ENCODE measurements at regions not wholly inside any gene's neighbourhood (a gene's known extent, or its start where the extent isn't known, plus 50 kb on each side); places are given as distances from the start of the nearest gene placed in this dataset.

GRCh38 chr5:89280103-89281037 is 397.4 kb upstream of the MEF2C start:
- H3K27me3 ChIP-seq (ENCODE audit: control insufficient read depth, insufficient read depth, low read length) = no peaks in the 10 kb centered on the region
- H3K4me2 ChIP-seq (ENCODE audit: low read length) = no peak overlapping the region
- H3K4me3 ChIP-seq (ENCODE audit: low read length) = no peak overlapping the region
- H3K4me1 ChIP-seq (ENCODE audit: control insufficient read depth, insufficient read depth, low read length) = peaks cover 43% of the 10 kb centered on the region
- no peaks in the 10 kb centered on the region for H3K9me3 ChIP-seq (replicated peaks; ENCODE audit: low read length)
- no peak overlapping the region for H3K9ac ChIP-seq (ENCODE audit: low read depth, low read length)
- H3K36me3 ChIP-seq (ENCODE audit: insufficient read depth, low read length) = no peaks in the 10 kb centered on the region

GRCh38 chr5:89279391-89280036 is 396.5 kb upstream of the MEF2C start:
- no peak overlapping the region for H3K4me2 ChIP-seq (ENCODE audit: low read length)
- no peak overlapping the region for H3K4me3 ChIP-seq (ENCODE audit: low read length)
- no peak overlapping the region for H3K9ac ChIP-seq (ENCODE audit: low read depth, low read length)
- H3K36me3 ChIP-seq (ENCODE audit: insufficient read depth, low read length) = no peaks in the 10 kb centered on the region
- H3K9me3 ChIP-seq (replicated peaks; ENCODE audit: low read length) = no peaks in the 10 kb centered on the region
- H3K4me1 ChIP-seq (ENCODE audit: control insufficient read depth, insufficient read depth, low read length) = peaks cover 43% of the 10 kb centered on the region
- H3K27me3 ChIP-seq (ENCODE audit: control insufficient read depth, insufficient read depth, low read length) = no peaks in the 10 kb centered on the region

- H3K4me1 ChIP-seq (ENCODE audit: control insufficient read depth, insufficient read depth, low read length) = peaks cover 44% of the 10 kb centered on the region
- H3K9me3 ChIP-seq (replicated peaks; ENCODE audit: low read length) = no peaks in the 10 kb centered on the region
- H3K4me2 ChIP-seq (ENCODE audit: low read length) = peak overlapping the region; percentile 57
- no peaks in the 10 kb centered on the region for H3K36me3 ChIP-seq (ENCODE audit: insufficient read depth, low read length)
- H3K4me3 ChIP-seq (ENCODE audit: low read length) = peak overlapping the region; percentile 0
- H3K27me3 ChIP-seq (ENCODE audit: control insufficient read depth, insufficient read depth, low read length) = no peaks in the 10 kb centered on the region
- H3K9ac ChIP-seq (ENCODE audit: low read depth, low read length) = peak overlapping the region; percentile 46
These were observed 394.8 kb upstream of the MEF2C start for GRCh38 chr5:89277816-89278215.

- H3K9ac ChIP-seq (ENCODE audit: low read depth, low read length) = peak overlapping the region; percentile 46
- peak overlapping the region; percentile 32 for H3K4me3 ChIP-seq (ENCODE audit: low read length)
- H3K4me2 ChIP-seq (ENCODE audit: low read length) = peak overlapping the region; percentile 57
- no peaks in the 10 kb centered on the region for H3K27me3 ChIP-seq (ENCODE audit: control insufficient read depth, insufficient read depth, low read length)
- H3K36me3 ChIP-seq (ENCODE audit: insufficient read depth, low read length) = no peaks in the 10 kb centered on the region
- H3K4me1 ChIP-seq (ENCODE audit: control insufficient read depth, insufficient read depth, low read length) = peaks cover 46% of the 10 kb centered on the region
- H3K9me3 ChIP-seq (replicated peaks; ENCODE audit: low read length) = no peaks in the 10 kb centered on the region
These were observed 393.8 kb upstream of the MEF2C start for GRCh38 chr5:89276566-89277305.

- Histone ChIP-seq H3K4me2 (ENCODE audit: low read length) (no peak overlapping the region), H3K9ac (ENCODE audit: low read depth, low read length) (no peak overlapping the region), H3K36me3 (ENCODE audit: insufficient read depth, low read length) (no peaks in the 10 kb centered on the region), H3K27me3 (ENCODE audit: control insufficient read depth, insufficient read depth, low read length) (no peaks in the 10 kb centered on the region), H3K4me3 (ENCODE audit: low read length) (no peak overlapping the region), H3K4me1 (ENCODE audit: control insufficient read depth, insufficient read depth, low read length) (peaks cover 46% of the 10 kb centered on the region), H3K9me3 (replicated peaks; ENCODE audit: low read length) (no peaks in the 10 kb centered on the region)
These were observed 392.3 kb upstream of the MEF2C start for GRCh38 chr5:89275066-89275855.

GRCh38 chr5:89273289-89273688 is 390.3 kb upstream of the MEF2C start:
- H3K4me1 ChIP-seq (ENCODE audit: control insufficient read depth, insufficient read depth, low read length) = peaks cover 40% of the 10 kb centered on the region
- no peaks in the 10 kb centered on the region for H3K27me3 ChIP-seq (ENCODE audit: control insufficient read depth, insufficient read depth, low read length)
- H3K4me2 ChIP-seq (ENCODE audit: low read length) = no peak overlapping the region
- no peaks in the 10 kb centered on the region for H3K9me3 ChIP-seq (replicated peaks; ENCODE audit: low read length)
- H3K9ac ChIP-seq (ENCODE audit: low read depth, low read length) = no peak overlapping the region
- no peaks in the 10 kb centered on the region for H3K36me3 ChIP-seq (ENCODE audit: insufficient read depth, low read length)
- no peak overlapping the region for H3K4me3 ChIP-seq (ENCODE audit: low read length)

- H3K36me3 ChIP-seq (ENCODE audit: insufficient read depth, low read length) = no peaks in the 10 kb centered on the region
- H3K9ac ChIP-seq (ENCODE audit: low read depth, low read length) = no peak overlapping the region
- H3K4me2 ChIP-seq (ENCODE audit: low read length) = no peak overlapping the region
- H3K4me3 ChIP-seq (ENCODE audit: low read length) = no peak overlapping the region
- no peaks in the 10 kb centered on the region for H3K27me3 ChIP-seq (ENCODE audit: control insufficient read depth, insufficient read depth, low read length)
- H3K4me1 ChIP-seq (ENCODE audit: control insufficient read depth, insufficient read depth, low read length) = peaks cover 20% of the 10 kb centered on the region
- H3K9me3 ChIP-seq (replicated peaks; ENCODE audit: low read length) = no peaks in the 10 kb centered on the region
These were observed 387.9 kb upstream of the MEF2C start for GRCh38 chr5:89270901-89271300.

- Histone ChIP-seq H3K4me3 (ENCODE audit: low read length) (no peak overlapping the region), H3K36me3 (ENCODE audit: insufficient read depth, low read length) (no peaks in the 10 kb centered on the region), H3K9me3 (replicated peaks; ENCODE audit: low read length) (no peaks in the 10 kb centered on the region), H3K4me2 (ENCODE audit: low read length) (no peak overlapping the region), H3K4me1 (ENCODE audit: control insufficient read depth, insufficient read depth, low read length) (peaks cover 27% of the 10 kb centered on the region), H3K27me3 (ENCODE audit: control insufficient read depth, insufficient read depth, low read length) (no peaks in the 10 kb centered on the region), H3K9ac (ENCODE audit: low read depth, low read length) (no peak overlapping the region)
These were observed 386.7 kb upstream of the MEF2C start for GRCh38 chr5:89269721-89270120.

GRCh38 chr5:89268460-89268859 is 385.5 kb upstream of the MEF2C start:
- Histone ChIP-seq H3K4me2 (ENCODE audit: low read length) (no peak overlapping the region), H3K9ac (ENCODE audit: low read depth, low read length) (no peak overlapping the region), H3K36me3 (ENCODE audit: insufficient read depth, low read length) (no peaks in the 10 kb centered on the region), H3K9me3 (replicated peaks; ENCODE audit: low read length) (no peaks in the 10 kb centered on the region), H3K4me3 (ENCODE audit: low read length) (no peak overlapping the region), H3K4me1 (ENCODE audit: control insufficient read depth, insufficient read depth, low read length) (peaks cover 27% of the 10 kb centered on the region), H3K27me3 (ENCODE audit: control insufficient read depth, insufficient read depth, low read length) (no peaks in the 10 kb centered on the region)

- Histone ChIP-seq H3K4me2 (ENCODE audit: low read length) (no peak overlapping the region), H3K36me3 (ENCODE audit: insufficient read depth, low read length) (no peaks in the 10 kb centered on the region), H3K9ac (ENCODE audit: low read depth, low read length) (no peak overlapping the region), H3K27me3 (ENCODE audit: control insufficient read depth, insufficient read depth, low read length) (no peaks in the 10 kb centered on the region), H3K9me3 (replicated peaks; ENCODE audit: low read length) (no peaks in the 10 kb centered on the region), H3K4me3 (ENCODE audit: low read length) (no peak overlapping the region), H3K4me1 (ENCODE audit: control insufficient read depth, insufficient read depth, low read length) (peaks cover 20% of the 10 kb centered on the region)
These were observed 384.8 kb upstream of the MEF2C start for GRCh38 chr5:89267788-89268187.
